SJCRH30 (cell line): ENCODE measurements at regions not wholly inside any gene's neighbourhood (a gene's known extent, or its start where the extent isn't known, plus 50 kb on each side); places are given as distances from the start of the nearest gene placed in this dataset.
"Not testable (repeated sequence)": the region's sequence is repeated elsewhere in the genome, so short reads cannot be mapped to it uniquely, and the experiment has no call there.

Experiments
- DNase-seq, 2 experiments: peaks; one replicate each; pipeline ENCODE4 v3.0.0-alpha.2; 2015 to 2020
- H3K27ac ChIP-seq: fragments of 250-450 bp; sonication (Bioruptor Pico); 2 replicates; pipeline ENCODE4 v1.5.1; 2020; ENCODE audit warnings: mild to moderate bottlenecking, moderate library complexity
- H3K27me3 ChIP-seq: fragments of 250-450 bp; sonication (Bioruptor Pico); 2 replicates; pipeline ENCODE4 v1.5.1; 2020; ENCODE audit warnings: mild to moderate bottlenecking, moderate library complexity
- H3K36me3 ChIP-seq: fragments of 250-450 bp; sonication (Bioruptor Pico); 2 replicates; pipeline ENCODE4 v1.5.1; 2020; ENCODE audit warnings: mild to moderate bottlenecking, moderate library complexity
- H3K4me1 ChIP-seq: fragments of 250-450 bp; sonication (Bioruptor Pico); 2 replicates; pipeline ENCODE4 v1.5.1; 2020; ENCODE audit warnings: mild to moderate bottlenecking, moderate library complexity
- H3K4me3 ChIP-seq: fragments of 250-450 bp; sonication (Bioruptor Pico); 2 replicates; pipeline ENCODE4 v1.5.1; 2020; ENCODE audit warnings: mild to moderate bottlenecking, moderate library complexity
- H3K9me3 ChIP-seq: fragments of 250-450 bp; sonication (Bioruptor Pico); replicated peaks from 2 replicates; pipeline ENCODE4 v1.5.1; 2020; ENCODE audit warnings: mild to moderate bottlenecking, moderate library complexity

DNA sequence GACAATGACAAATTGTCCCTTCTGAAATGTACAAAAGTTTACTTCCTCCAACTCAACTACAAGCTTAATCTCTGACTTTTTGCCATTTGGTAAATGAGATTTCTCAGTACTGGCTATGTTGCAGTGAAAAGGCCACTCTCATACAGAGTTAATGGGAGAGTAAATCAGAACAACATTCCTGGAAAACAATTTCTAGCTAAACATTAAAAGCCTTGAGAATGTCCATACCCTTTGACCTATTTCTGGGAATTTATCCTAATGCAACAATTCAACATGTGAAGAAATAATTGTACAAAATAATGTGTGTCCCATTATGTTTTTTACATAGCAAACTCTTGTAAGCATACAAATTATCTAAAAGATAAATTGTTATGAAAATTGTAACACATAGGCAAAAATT, 56.3 kb upstream of the SPEF2 start:
- H3K4me1 ChIP-seq: no peaks in the 10 kb centered on the region

DNA sequence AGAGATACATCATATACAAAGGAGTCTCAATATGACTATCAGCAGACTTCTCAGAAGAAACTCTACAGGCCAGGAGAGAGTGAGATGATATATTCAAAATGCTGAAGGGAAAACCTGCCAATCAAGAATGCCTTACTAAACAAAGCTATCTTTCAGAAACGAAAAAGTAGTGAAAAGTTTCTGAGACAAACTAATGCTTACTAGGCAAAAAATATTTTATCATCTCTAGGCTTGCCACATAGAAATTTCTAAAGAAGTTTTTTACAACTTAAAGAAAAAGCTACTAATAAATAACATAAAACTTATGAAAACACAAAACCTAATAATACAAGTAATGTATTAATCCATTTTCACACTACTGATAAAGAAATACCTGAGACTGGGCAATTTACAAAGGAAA, 59.9 kb upstream of the SPEF2 start:
- H3K4me3 ChIP-seq: no peak overlapping the region
- H3K9me3 ChIP-seq: no peaks in the 10 kb centered on the region
- no peak overlapping the region for H3K27ac ChIP-seq
- DNase-seq: no peak
- H3K27me3 ChIP-seq: no peaks in the 10 kb centered on the region
- no peaks in the 10 kb centered on the region for H3K36me3 ChIP-seq
- H3K4me1 ChIP-seq: no peaks in the 10 kb centered on the region

More for the DNA sequence above, 56.3 kb upstream of the SPEF2 start:
- Histone ChIP-seq H3K9me3 (no peaks in the 10 kb centered on the region), H3K36me3 (no peaks in the 10 kb centered on the region), H3K27ac (no peak overlapping the region), H3K27me3 (no peaks in the 10 kb centered on the region), H3K4me3 (no peak overlapping the region)
- no peak for DNase-seq

DNA sequence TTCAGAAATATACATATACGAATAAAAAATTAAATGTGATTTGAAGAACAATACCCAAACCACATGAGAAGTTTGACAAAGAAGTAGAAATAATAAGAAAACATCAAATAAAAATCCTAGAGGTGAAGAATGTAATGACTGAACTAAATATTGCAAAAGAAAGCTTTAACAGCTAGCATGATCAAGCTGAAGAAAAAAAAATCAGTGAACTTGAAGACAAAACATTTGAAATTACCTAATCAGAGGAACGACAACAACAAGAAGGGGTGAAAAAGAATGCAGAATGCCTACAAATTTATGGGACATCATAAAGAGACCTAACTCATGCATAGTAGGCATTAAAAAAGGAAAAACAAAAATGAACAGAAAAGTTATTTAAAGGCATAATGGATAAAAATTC, 60.5 kb upstream of the SPEF2 start:
- Histone ChIP-seq H3K36me3 (no peaks in the 10 kb centered on the region), H3K27ac (no peak overlapping the region), H3K4me1 (no peaks in the 10 kb centered on the region), H3K4me3 (no peak overlapping the region), H3K9me3 (no peaks in the 10 kb centered on the region), H3K27me3 (no peaks in the 10 kb centered on the region)
- no peak for DNase-seq

DNA sequence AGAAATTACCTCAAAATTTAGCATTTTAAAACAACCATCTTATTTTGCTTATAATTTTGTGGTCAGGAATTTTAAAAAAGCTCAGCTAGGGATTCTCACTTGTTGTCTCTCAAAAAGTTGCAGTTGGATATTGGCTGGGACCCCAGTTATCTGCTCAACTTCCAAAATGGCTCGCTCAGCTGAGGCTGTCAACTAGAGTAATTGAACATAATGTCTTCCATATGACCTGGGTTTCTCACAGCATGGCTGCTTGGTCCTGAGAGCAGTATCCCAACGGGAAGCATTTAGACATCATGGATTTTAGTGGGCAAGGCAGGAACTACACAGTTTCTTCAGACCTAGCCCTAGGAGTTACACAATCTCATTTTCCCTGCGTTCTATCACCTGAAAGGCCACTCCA, 63.6 kb upstream of the SPEF2 start:
- Histone ChIP-seq H3K27ac (no peak overlapping the region), H3K9me3 (no peaks in the 10 kb centered on the region), H3K4me1 (no peaks in the 10 kb centered on the region), H3K4me3 (no peak overlapping the region), H3K36me3 (no peaks in the 10 kb centered on the region), H3K27me3 (0 out of 2 replicates have a peak, but pooled peaks cover 2% of the 10 kb centered on the region)
- DNase-seq: no peak

DNA sequence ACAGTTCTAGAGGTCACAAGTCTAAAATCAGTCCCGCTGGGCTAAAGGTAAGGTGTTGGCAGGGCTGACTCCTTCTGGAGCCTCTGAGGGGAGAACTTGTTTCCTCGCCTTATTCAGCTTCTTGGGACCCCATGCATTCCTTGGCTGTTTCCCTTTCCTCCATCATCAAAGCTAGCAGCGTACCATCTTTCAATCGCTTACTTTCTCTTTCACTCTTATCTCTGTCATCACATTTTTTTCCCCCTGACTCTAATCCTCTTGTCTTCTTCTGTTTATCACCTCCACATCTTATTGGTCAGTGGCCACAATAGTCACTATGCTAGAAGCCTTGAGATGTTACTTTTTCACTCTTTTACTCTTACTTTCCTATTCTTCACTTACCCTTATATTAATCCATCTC, 72.5 kb upstream of the SPEF2 start:
- Histone ChIP-seq H3K36me3 (no peaks in the 10 kb centered on the region), H3K27me3 (0 out of 2 replicates have a peak, but pooled peaks cover 4% of the 10 kb centered on the region), H3K27ac (no peak overlapping the region), H3K4me3 (no peak overlapping the region), H3K4me1 (no peaks in the 10 kb centered on the region), H3K9me3 (no peaks in the 10 kb centered on the region)
- DNase-seq: no peak

- no peaks in the 10 kb centered on the region; the same call in 1 of the 2 replicates for H3K27me3 ChIP-seq
- H3K36me3 ChIP-seq: no peaks in the 10 kb centered on the region
- H3K27ac ChIP-seq: no peak overlapping the region
- no peak overlapping the region for H3K4me3 ChIP-seq
- H3K9me3 ChIP-seq: no peaks in the 10 kb centered on the region
- peak in 1 of 2 experiments; percentile 40 for DNase-seq
- no peaks in the 10 kb centered on the region for H3K4me1 ChIP-seq
Measured at GRCh38 chr5:35543408-35543807, 74.3 kb upstream of the SPEF2 start.

- no peaks in the 10 kb centered on the region; the same call in 1 of the 2 replicates for H3K27me3 ChIP-seq
- no peaks in the 10 kb centered on the region for H3K4me1 ChIP-seq
- H3K4me3 ChIP-seq: no peak overlapping the region
- DNase-seq: no peak
- no peaks in the 10 kb centered on the region for H3K9me3 ChIP-seq
- no peak overlapping the region for H3K27ac ChIP-seq
- no peaks in the 10 kb centered on the region for H3K36me3 ChIP-seq
Measured at GRCh38 chr5:35540002-35540401, 77.7 kb upstream of the SPEF2 start.

GRCh38 chr5:35538198-35538931, 79.3 kb upstream of the SPEF2 start:
- Histone ChIP-seq H3K27me3 (no peaks in the 10 kb centered on the region; the same call in 1 of the 2 replicates), H3K9me3 (no peaks in the 10 kb centered on the region), H3K4me1 (no peaks in the 10 kb centered on the region), H3K4me3 (no peak overlapping the region), H3K27ac (no peak overlapping the region), H3K36me3 (no peaks in the 10 kb centered on the region)
- no peak for DNase-seq

DNA sequence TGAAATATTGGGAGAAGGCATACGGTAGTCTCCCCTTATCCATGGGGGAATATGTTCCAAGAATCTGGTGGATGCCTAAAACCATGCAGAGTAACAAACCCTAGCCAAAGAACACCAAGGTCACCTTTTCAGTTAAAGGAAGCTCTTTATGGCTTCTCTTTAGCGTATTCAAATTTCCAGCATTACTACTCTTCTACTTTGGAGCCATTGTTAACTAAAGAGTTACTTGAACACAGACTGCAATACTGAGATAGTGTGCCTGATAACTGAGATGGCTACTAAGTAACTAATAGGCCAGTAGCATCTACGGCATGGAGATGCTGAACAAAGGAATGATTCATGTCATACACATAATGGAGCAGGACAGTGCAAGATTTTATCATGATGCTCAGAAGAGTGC, 84.5 kb upstream of the SPEF2 start:
- H3K27me3 ChIP-seq: no peaks in the 10 kb centered on the region
- no peaks in the 10 kb centered on the region for H3K36me3 ChIP-seq
- H3K4me1 ChIP-seq: no peaks in the 10 kb centered on the region
- H3K27ac ChIP-seq: no peak overlapping the region
- no peaks in the 10 kb centered on the region for H3K9me3 ChIP-seq
- DNase-seq: no peak
- no peak overlapping the region for H3K4me3 ChIP-seq

DNA sequence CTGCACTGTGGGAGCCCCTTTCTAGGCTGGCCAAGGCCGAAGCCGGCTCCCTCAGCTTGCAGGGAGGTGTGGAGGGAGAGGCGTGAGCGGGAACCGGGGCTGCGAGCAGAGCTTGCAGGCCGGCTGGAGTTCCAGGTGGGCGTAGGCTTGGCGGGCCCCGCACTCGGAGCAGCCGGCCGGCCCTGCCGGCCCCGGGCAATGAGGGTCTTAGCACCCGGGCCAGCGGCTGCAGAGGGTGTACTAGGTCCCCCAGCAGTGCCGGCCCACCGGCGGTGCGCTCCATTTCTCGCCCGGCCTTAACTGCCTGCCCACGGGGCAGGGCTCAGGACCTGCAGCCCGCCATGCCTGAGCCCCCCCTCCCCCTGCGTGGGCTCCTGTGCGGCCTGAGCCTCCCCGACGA, 86.1 kb upstream of the SPEF2 start:
- H3K36me3 ChIP-seq, H3K27ac ChIP-seq, H3K4me3 ChIP-seq, H3K9me3 ChIP-seq, H3K4me1 ChIP-seq, H3K27me3 ChIP-seq, DNase-seq: not testable (repeated sequence)

- Histone ChIP-seq H3K27me3 (no peaks in the 10 kb centered on the region), H3K27ac (no peak overlapping the region), H3K36me3 (no peaks in the 10 kb centered on the region), H3K4me3 (no peak overlapping the region), H3K4me1 (no peaks in the 10 kb centered on the region), H3K9me3 (no peaks in the 10 kb centered on the region)
- no peak for DNase-seq
Measured at GRCh38 chr5:35518104-35518503, 99.6 kb upstream of the SPEF2 start.

- no peaks in the 10 kb centered on the region for H3K9me3 ChIP-seq
- H3K27ac ChIP-seq: no peak overlapping the region
- no peak for DNase-seq
- H3K36me3 ChIP-seq: no peaks in the 10 kb centered on the region
- H3K4me3 ChIP-seq: no peak overlapping the region
- H3K27me3 ChIP-seq: no peaks in the 10 kb centered on the region
- H3K4me1 ChIP-seq: no peaks in the 10 kb centered on the region
Measured at GRCh38 chr5:35516271-35516670, 101.4 kb upstream of the SPEF2 start.

DNA sequence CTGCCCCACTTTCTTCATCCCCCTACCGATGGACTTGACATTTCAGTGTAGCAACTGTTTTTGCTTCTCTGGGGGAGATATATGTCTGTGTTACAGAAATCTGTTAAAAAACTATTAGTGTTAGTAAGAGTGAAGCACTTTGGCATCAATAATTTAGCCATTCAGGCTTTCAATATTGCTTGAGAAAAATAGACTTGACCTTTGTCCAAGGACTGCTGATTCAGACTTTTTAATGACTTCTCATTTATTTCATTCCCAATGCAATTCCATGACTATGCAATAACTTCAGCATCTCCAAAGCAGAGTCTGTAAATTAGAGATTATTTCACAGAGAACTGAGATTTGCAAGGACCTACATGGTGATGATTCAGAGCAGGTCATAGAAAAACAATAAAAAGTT, 104.1 kb upstream of the SPEF2 start:
- Histone ChIP-seq H3K27me3 (no peaks in the 10 kb centered on the region), H3K4me1 (no peaks in the 10 kb centered on the region), H3K27ac (no peak overlapping the region), H3K4me3 (no peak overlapping the region), H3K36me3 (no peaks in the 10 kb centered on the region), H3K9me3 (no peaks in the 10 kb centered on the region)
- no peak for DNase-seq

DNA sequence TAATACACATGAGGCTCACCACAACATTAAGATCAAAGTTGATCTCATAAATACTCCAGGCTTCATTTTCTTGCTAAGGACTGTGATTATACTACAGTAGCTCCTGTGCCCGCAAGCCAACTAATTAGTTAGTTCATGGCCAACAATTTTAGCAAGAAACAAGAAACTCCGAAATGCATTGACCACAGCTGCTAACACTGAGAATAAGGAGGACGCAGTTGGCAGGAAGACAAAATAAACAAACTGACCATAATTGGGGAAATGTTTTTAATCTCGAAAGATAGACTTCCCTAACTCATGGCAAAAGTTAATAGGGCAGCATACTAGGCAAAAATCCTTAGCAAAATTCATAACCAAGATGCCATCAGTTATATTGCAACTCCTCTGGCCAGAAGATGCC, 115.5 kb upstream of the SPEF2 start:
- H3K9me3 ChIP-seq: no peaks in the 10 kb centered on the region
- H3K27ac ChIP-seq: no peak overlapping the region
- DNase-seq: peak in 1 of 2 experiments; percentile 12
- peaks cover 4% of the 10 kb centered on the region; the same call in 1 of the 2 replicates for H3K4me1 ChIP-seq
- no peaks in the 10 kb centered on the region for H3K27me3 ChIP-seq
- H3K36me3 ChIP-seq: no peaks in the 10 kb centered on the region
- no peak overlapping the region for H3K4me3 ChIP-seq

- Histone ChIP-seq H3K27me3 (no peaks in the 10 kb centered on the region), H3K36me3 (no peaks in the 10 kb centered on the region), H3K4me1 (no peaks in the 10 kb centered on the region), H3K4me3 (no peak overlapping the region), H3K9me3 (no peaks in the 10 kb centered on the region), H3K27ac (no peak overlapping the region)
- DNase-seq: no peak
Measured at GRCh38 chr5:35488791-35489190, 128.9 kb upstream of the SPEF2 start.

- no peak overlapping the region for H3K4me3 ChIP-seq
- no peaks in the 10 kb centered on the region for H3K27me3 ChIP-seq
- no peak for DNase-seq
- no peaks in the 10 kb centered on the region for H3K4me1 ChIP-seq
- no peaks in the 10 kb centered on the region for H3K9me3 ChIP-seq
- no peaks in the 10 kb centered on the region for H3K36me3 ChIP-seq
- no peak overlapping the region for H3K27ac ChIP-seq
Measured at GRCh38 chr5:35488055-35488454, 129.6 kb upstream of the SPEF2 start.
